ENCODE measurements at regions not wholly inside any gene's neighbourhood (a gene's known extent, or its start where the extent isn't known, plus 50 kb on each side); places are given as distances from the start of the nearest gene placed in this dataset.

DNA sequence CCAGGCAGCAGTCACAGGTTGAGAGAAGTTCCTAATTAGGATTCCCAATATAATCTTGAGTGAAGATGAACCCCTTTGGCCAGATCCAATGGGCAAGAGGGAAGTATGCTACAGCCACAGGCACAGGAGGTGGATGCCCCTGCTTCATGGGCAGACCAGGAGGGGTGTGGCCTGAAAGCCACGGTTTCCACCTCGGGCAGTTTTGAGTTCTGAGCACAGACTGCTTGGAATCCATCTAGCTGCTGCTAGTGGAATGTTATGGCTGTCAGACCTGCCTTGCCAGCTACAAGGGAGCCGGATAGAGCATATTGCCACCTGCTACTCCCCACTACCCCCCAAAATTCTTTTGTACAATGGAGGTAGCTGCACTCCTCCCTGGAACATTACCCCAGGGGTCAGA is 672.9 kb downstream of the HACE1 start:
- Histone ChIP-seq H3K4me1 (ENCODE audit: insufficient read depth, low read length) (no peaks in the 10 kb centered on the region), H4K20me1 (ENCODE audit: insufficient read depth, low read length) (no peaks in the 10 kb centered on the region), H3K79me2 (ENCODE audit: insufficient read depth, low read length) (no peaks in the 10 kb centered on the region), H2AFZ (ENCODE audit: low read length) (no peak overlapping the region), H3K4me2 (ENCODE audit: low read depth, low read length) (no peak overlapping the region), H3K27ac (ENCODE audit: extremely low read length, insufficient read depth, low read length) (no peak overlapping the region), H3K36me3 (replicated peaks in 1 of 2; ENCODE audit: control insufficient read depth in 1 of 2, insufficient read depth in 2 of 2, low read length in 2 of 2) (no peaks in the 10 kb centered on the region), H3K27me3 (ENCODE audit: control insufficient read depth in 1 of 2, insufficient read depth in 2 of 2, low read length in 2 of 2) (no peaks in the 10 kb centered on the region), H3K9me3 (ENCODE audit: low read length) (peaks cover 9% of the 10 kb centered on the region; the same call in 1 of the 2 replicates), H3K9ac (ENCODE audit: insufficient read depth, low read depth, low read length) (no peak overlapping the region), H3K4me3 (replicated peaks in 1 of 3; ENCODE audit: insufficient read depth in 1 of 3, low read depth in 2 of 3, low read length in 3 of 3) (no peak overlapping the region)
- no peak for FAIRE-seq
- POLR2A ChIA-PET, result no interaction called here
- WGBS (ENCODE audit: low lambda C conversion rate), result no CpG with 5 or more reads among the region's 3 CpGs
- no TSS peak for BruUV-seq (replicated peaks)
- in situ Hi-C loops (cut with HindIII; ENCODE audit: extremely low pct_ligation_motif_present, low pct_unique_long_range_greater_than_20kb) (no loop called here), intact Hi-C loops (cut with micrococcal nuclease; ENCODE audit: unreplicated experiment) (no loop called here)
- no peak for TF ChIP-seq PHF20 (CRISPR knock-in tag; IDR thresholded peaks at IDR 0.05)
- no peak for TF ChIP-seq ZNF841 (CRISPR knock-in tag; IDR thresholded peaks at IDR 0.05; ENCODE audit: borderline replicate concordance)
- ATAC-seq, result no peak
- CTCF ChIA-PET (ENCODE audit: low intra/inter-chr PET ratio, low total read pairs), result no interaction called here
- DNase-seq (ENCODE audit: low spot score), result no peak

DNA sequence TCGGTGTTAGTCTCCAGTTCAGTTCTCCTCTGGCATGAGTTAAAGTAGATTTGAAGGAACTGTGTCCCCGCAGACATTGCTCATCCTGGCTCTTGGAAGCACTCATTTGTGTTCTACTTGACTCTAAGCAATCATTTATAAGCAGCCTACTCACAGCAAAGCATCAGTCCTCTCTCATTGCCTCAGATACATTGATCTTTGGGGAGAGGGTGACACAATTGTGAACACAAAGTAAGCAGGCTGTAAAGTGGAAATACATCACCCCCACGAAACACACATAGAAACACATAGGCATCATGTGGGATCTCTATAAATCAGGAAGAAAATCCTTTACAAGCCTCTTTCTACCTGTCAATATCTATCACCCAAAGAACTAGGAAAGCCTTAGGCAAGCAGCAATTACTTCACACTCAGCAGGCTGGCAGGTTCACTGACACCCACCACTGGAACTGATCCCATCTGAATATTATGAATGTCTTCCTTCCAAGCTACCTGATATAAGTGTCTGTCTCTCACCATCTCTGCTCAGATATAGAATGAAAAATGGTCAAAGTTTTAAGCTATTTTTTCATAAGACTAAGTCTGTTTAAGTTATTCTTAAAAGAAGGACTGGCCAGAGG is 675.8 kb downstream of the HACE1 start:
- FAIRE-seq (no peak), ATAC-seq (no peak), DNase-seq (ENCODE audit: low spot score) (no peak)
- no peaks in the 10 kb centered on the region for H3K9me3 ChIP-seq (ENCODE audit: low read length)
- H3K9ac ChIP-seq (ENCODE audit: insufficient read depth, low read depth, low read length), result no peak overlapping the region
- H3K4me3 ChIP-seq (replicated peaks in 1 of 3; ENCODE audit: insufficient read depth in 1 of 3, low read depth in 2 of 3, low read length in 3 of 3), result no peak overlapping the region
- in situ Hi-C loops (cut with HindIII; ENCODE audit: extremely low pct_ligation_motif_present, low pct_unique_long_range_greater_than_20kb) (no loop called here), intact Hi-C loops (cut with micrococcal nuclease; ENCODE audit: unreplicated experiment) (no loop called here)
- no peak overlapping the region for H3K27ac ChIP-seq (ENCODE audit: extremely low read length, insufficient read depth, low read length)
- ChIA-PET CTCF (ENCODE audit: low intra/inter-chr PET ratio, low total read pairs) (no interaction called here), POLR2A (no interaction called here)
- H3K36me3 ChIP-seq (replicated peaks in 1 of 2; ENCODE audit: control insufficient read depth in 1 of 2, insufficient read depth in 2 of 2, low read length in 2 of 2), result no peaks in the 10 kb centered on the region
- no peaks in the 10 kb centered on the region for H3K27me3 ChIP-seq (ENCODE audit: control insufficient read depth in 1 of 2, insufficient read depth in 2 of 2, low read length in 2 of 2)
- H3K4me2 ChIP-seq (ENCODE audit: low read depth, low read length), result no peak overlapping the region
- BruUV-seq (replicated peaks), result no TSS peak
- 0% methylated on average over 2 of the region's 3 CpGs for WGBS (ENCODE audit: low lambda C conversion rate)
- no peaks in the 10 kb centered on the region for H3K4me1 ChIP-seq (ENCODE audit: insufficient read depth, low read length)
- no peaks in the 10 kb centered on the region for H3K79me2 ChIP-seq (ENCODE audit: insufficient read depth, low read length)
- no peak overlapping the region for H2AFZ ChIP-seq (ENCODE audit: low read length)
- no peaks in the 10 kb centered on the region for H4K20me1 ChIP-seq (ENCODE audit: insufficient read depth, low read length)
- no peak for TF ChIP-seq KDM1A (CRISPR knock-in tag; IDR thresholded peaks at IDR 0.05)
- TF ChIP-seq, protein P1, sequence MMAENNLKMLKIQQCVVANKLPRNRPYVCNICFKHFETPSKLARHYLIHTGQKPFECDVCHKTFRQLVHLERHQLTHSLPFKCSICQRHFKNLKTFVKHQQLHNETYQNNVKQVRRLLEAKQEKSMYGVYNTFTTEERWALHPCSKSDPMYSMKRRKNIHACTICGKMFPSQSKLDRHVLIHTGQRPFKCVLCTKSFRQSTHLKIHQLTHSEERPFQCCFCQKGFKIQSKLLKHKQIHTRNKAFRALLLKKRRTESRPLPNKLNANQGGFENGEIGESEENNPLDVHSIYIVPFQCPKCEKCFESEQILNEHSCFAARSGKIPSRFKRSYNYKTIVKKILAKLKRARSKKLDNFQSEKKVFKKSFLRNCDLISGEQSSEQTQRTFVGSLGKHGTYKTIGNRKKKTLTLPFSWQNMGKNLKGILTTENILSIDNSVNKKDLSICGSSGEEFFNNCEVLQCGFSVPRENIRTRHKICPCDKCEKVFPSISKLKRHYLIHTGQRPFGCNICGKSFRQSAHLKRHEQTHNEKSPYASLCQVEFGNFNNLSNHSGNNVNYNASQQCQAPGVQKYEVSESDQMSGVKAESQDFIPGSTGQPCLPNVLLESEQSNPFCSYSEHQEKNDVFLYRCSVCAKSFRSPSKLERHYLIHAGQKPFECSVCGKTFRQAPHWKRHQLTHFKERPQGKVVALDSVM (CRISPR knock-in tag; IDR thresholded peaks at IDR 0.05), result no peak
- TF ChIP-seq ZNF138 (CRISPR knock-in tag; IDR thresholded peaks at IDR 0.05; ENCODE audit: low read depth), result no peak
- no peak for TF ChIP-seq SKI (IDR thresholded peaks at IDR 0.05; ENCODE audit: partially characterized antibody)
- TF ChIP-seq NR2F1 (CRISPR knock-in tag; IDR thresholded peaks at IDR 0.05), result no peak
- TF ChIP-seq, protein P2, sequence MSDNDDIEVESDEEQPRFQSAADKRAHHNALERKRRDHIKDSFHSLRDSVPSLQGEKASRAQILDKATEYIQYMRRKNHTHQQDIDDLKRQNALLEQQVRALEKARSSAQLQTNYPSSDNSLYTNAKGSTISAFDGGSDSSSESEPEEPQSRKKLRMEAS (IDR thresholded peaks at IDR 0.05), result no peak
- no peak for TF ChIP-seq RXRB (CRISPR knock-in tag; IDR thresholded peaks at IDR 0.05; ENCODE audit: borderline replicate concordance)
- no peak for TF ChIP-seq ZNF431 (CRISPR knock-in tag; IDR thresholded peaks at IDR 0.05; ENCODE audit: borderline replicate concordance, low read depth)
- no peak for TF ChIP-seq PLSCR1 (CRISPR knock-in tag; IDR thresholded peaks at IDR 0.05; ENCODE audit: borderline replicate concordance)
- no peak for TF ChIP-seq MTA1 (CRISPR knock-in tag; IDR thresholded peaks at IDR 0.05; ENCODE audit: borderline replicate concordance)
- no peak for TF ChIP-seq CBX5 (CRISPR knock-in tag; IDR thresholded peaks at IDR 0.05; ENCODE audit: borderline replicate concordance)
- TF ChIP-seq NAIF1 (CRISPR knock-in tag; IDR thresholded peaks at IDR 0.05; ENCODE audit: borderline replicate concordance), result no peak
- no peak for TF ChIP-seq HNF4A (CRISPR knock-in tag; IDR thresholded peaks at IDR 0.05)
- TF ChIP-seq ZFP36 (IDR thresholded peaks at IDR 0.05; ENCODE audit: borderline replicate concordance, low read depth, low read length, partially characterized antibody), result no peak
- no peak for TF ChIP-seq NFYC (CRISPR knock-in tag; IDR thresholded peaks at IDR 0.05)

Data from HepG2 (cell line).